Midbrain (tissue), 1 donor: ENCODE measurements at regions not wholly inside any gene's neighbourhood (a gene's known extent, or its start where the extent isn't known, plus 50 kb on each side); places are given as distances from the start of the nearest gene placed in this dataset.

ENCODE experiments used
- DNase-seq: peaks from one replicate; lab custom pipeline; 2025; lab: John Stamatoyannopoulos, UW

DNA sequence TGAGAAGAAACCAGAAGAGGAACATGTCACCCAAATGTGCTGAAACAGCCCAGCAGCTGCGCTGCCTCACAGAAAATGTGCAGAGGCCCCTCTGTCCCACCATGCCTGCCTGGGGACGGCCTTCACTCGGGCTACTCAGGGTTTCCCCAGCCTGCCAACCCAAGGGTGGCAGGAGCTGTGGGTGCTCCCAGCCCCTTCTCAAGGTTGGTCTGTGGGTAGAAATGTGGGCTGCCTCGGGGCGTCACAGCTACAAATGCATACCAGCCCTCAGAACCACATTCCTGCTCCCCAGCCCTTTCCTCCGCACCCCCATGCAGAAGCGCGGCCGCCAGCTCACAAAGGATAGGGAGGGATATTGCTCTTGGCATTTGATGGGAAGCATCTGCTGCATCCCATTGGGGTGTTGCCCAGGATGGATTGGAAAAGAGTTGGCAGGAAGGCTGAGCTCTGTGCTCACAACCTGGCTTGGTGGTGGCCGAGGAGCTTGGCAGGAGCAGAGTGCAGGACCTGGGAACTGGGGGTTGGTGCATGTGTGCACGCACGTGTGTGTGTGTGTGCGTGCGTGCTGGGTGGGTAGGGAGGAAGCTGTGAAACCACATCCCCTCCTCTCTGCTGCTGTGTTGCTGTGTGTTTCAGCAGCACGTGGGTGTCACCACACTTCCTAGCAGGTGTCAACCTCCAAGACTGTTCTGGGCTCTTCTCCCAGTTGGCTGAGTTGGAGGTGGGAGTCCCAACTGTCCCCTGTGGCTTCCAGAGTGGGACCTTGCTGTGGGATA, 304.4 kb downstream of the SEC14L1 start:
- DNase-seq: no peak

DNA sequence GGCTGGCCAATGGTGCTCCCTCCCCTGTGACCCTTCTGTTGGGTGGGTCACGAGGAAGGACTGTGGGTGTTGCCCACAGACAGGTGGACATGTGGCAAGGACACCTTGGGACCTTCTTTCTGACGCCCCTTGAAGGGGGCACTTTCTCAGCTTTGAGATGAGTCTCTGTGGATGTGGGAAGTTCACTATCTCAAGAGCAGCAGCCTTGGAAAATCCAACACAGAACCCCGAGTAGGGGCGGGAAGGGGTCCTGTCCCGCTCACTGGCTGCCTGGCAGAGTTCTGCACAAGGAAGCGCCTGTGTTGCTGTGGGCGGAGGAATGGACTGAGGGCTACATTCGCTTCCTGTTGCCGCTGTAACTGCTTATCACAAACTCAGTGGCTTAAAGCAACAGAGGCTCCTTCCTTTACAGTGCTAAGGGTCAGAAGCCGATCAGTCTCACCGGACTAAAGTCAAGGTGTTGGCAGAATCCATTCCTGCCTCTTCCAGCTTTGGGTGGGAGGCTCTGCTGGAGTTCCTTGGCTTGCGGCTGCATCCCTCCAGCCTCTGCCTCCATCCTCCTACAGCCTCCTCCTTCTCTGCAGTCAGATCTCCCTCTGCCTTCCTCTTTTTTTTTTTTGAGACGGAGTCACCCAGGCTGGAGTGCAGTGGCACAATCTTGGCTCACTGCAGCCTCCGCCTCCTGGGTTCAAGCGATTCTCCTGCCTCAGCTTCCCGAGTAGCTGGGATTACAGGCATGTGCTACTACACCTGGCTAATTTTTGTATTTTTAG, 305.2 kb downstream of the SEC14L1 start:
- no peak for DNase-seq

DNA sequence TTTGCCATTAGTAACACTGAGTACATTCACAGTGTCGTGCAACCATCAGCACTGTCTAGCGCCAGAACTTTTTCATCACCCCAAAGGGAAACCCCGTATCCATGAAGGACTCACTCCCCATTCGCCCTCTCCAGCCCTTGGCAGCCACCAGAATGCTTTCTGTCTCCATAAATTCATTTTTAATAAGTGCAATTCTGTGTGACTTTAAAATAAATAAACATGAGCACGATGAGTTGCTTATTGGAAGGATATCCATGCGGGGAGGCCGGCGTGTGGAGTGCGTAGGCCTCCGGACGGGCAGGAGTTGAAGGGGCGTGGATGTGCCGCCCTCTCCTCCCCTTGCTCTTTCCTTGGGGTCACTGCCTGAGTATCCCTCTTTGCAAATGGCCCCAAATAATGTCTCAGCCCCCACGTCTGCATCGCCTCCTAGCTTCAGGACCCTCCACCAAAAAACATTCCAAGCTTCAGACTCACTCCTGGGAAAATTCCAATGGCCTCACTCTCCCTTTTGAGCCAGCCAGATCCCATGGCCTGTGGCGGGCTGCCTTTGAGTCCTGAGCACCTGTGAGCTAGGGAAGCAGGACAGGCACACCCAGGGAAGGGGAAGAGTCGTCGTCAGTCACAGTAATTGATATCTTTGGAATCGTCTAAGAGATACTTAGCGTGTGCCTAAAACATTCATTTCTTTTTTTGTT, 306.3 kb downstream of the SEC14L1 start:
- DNase-seq: no peak

DNA sequence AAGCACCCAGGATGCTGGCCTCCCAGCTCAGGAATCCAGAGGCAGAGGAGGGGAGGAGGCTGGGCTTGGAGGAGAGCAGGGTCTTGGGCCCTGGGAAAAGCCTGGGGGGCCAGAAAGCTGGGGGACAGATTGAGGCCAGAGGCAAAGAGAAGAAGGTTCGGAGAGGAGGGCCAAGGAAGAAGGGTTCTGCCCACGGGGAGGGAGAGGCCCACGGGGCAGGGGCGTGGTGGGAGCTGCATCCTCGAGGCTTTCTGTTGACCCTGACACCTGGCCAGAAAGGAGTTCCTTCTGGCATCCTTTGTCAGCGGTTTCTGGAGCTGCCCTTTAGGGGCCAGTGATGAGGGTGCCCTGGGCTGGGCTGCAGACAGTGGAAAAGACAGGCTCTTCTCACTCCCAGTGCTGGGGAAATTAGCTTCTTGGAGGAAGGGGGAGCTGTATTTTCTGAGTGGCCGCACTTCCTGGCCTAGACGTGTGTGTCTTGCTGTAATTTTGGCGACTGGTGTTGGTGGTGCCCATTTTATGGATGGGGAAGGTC, 308.7 kb downstream of the SEC14L1 start:
- no peak for DNase-seq

- DNase-seq: peak; percentile 70
Measured at GRCh38 chr17:77449908-77450741, 309.4 kb downstream of the SEC14L1 start.

GRCh38 chr17:77450742-77451244, 310.0 kb downstream of the SEC14L1 start:
- no peak for DNase-seq

GRCh38 chr17:77451245-77451893, 310.6 kb downstream of the SEC14L1 start:
- DNase-seq: peak; percentile 91

DNA sequence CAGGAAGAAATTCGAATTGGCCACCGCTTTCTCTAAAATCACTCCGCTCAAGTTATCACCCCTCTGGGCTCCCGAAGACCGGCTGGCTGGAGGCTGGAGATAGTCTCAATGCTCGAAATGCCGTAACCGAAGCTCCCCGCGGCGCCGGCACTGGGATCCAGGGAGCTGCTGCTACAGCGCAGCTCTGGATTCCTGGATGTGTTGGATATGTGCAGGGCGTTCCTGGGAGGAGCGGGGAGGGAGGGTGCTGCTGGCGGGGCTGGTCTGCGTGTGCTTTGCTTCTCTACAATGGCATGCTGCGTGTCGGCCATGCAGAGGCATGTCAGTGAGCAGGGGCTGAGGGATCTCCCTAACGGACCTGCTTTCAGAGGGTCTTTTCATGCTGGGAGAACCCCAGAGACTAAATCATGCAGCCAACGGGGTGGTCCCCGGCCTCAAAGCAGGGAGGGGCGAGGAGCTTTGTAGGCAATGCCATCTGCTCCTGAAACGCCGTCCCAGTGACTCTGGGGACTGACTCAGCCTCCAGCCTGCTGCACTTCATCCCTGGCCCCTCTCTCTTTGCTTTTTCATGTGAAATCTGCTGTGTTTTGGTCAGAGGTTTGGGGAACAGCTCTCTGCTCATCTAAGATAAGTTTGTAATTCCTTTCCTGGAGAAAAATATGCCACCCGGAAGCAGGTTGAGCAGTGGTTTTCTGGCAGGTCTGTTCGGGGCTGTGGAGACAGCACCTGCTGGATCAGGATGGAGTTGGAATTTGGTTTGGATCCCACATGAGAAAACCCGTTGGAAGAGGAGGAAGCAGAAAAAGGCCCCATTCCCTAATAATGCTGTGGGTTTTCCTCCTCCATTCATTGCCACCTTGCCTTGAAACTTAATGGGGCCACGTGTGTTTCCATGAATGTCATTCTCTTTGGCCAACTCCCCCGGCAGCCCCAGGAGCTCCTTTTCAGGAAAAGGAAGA, 311.4 kb downstream of the SEC14L1 start:
- DNase-seq: no peak

DNA sequence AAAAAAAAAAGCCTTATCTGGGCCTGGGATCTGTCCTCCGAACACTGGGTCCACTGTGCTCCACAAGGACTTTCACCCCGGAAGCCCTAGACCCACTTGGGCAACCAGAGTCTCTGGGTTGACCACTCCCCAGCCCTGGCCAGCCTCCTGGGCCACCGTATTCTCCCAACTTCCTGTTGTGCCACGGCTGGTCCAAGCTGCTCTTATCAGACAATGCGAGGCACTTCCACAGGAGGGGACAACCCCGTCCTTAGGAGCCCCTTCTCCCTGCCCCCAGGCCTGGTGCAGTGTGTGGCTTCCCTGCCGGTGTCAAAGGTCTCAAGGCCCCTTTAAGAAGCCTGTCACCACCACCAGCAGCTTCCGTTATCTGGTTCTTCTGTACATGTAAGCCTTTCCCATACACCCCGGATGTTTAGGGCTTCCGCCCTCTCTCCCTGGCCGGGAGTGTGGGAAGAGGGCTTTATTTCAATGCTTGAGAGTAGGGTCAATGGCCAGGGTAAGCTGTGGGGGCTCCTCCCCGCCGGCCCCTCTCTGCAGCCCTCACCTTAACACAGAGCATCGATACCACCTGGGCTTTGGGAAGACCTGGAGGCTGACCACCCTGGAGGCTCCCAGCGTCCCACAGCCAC, 313.0 kb downstream of the SEC14L1 start:
- DNase-seq: no peak

DNA sequence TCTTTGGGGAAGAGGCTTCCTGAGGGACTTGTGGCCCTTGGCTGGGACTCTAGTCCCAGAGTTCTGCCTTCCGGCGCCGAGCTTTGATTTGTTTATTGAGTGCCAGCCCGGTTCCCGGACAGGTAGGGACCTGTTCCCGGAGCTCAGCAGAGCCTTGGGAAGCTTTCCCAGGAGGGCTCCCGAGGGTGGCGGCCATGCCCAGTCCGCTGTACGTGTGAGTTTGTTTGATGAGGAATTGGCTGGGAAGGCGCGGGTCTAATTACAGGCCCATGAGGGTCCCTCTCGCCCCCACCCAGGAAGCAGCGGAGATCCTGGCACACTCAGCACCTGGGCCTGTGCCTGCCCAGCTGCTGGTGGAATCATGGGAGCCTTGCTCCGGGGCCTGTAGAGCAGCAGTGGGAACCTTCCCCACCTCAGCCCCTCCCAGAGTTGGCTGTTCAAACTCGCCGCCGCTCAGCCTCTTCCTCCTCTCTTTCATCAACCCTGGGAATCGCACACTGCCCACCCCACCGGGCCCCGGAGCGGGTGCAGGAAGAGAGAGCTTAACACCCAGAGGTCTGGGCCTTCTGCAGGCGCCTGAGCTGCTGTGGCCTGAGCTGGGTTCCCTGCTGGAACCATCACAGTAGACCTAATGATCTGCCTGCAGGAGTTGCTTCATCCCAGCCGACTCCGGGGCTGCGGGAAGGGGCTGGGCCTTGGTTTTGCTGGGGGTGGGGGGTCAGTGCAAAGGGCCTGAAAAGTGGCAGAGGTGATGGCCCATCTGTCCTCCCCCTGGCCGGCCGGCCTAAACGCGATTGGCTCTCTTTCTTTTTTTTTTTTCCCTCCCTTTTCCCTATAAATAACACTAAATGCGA, 313.7 kb downstream of the SEC14L1 start:
- DNase-seq: no peak

DNA sequence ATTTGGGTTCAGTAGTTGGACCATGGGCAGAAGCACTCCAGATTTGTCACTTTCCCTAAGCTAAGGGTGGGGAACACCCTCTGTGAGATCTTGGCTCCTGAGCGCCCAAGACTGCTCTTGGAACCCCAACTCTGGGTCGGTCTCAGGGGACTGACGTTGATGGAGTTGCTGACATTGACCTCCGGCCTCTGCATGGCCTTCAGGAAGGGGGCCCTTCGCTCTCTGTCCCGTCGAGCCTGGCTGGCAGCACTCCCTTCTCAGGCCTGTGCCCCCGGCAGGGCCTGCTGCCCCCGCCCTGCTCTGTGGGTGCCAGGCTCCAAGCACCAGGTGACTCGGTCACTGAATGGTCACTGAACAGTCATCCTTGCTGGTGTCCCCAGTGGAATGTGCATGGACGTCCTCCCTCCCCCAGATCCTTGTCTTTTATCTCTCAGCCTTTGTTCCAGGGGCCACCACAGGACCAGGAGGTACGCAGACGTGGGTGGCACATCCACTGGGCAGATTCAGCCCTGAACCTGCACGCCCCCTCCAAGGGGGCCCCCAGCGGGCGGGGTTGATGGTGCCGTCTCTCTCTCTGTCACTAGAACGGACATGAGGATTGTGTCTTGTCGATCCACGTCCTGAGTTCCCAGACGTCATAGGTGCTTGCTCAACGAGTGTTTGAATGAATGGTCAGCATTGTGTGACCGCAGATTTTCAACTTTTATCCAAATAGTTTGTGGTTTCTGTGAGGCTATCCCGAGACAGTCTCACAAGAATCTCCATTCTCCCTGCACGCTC, 314.5 kb downstream of the SEC14L1 start:
- no peak for DNase-seq

- no peak for DNase-seq
Measured at GRCh38 chr17:77455891-77456260, 315.1 kb downstream of the SEC14L1 start.

DNA sequence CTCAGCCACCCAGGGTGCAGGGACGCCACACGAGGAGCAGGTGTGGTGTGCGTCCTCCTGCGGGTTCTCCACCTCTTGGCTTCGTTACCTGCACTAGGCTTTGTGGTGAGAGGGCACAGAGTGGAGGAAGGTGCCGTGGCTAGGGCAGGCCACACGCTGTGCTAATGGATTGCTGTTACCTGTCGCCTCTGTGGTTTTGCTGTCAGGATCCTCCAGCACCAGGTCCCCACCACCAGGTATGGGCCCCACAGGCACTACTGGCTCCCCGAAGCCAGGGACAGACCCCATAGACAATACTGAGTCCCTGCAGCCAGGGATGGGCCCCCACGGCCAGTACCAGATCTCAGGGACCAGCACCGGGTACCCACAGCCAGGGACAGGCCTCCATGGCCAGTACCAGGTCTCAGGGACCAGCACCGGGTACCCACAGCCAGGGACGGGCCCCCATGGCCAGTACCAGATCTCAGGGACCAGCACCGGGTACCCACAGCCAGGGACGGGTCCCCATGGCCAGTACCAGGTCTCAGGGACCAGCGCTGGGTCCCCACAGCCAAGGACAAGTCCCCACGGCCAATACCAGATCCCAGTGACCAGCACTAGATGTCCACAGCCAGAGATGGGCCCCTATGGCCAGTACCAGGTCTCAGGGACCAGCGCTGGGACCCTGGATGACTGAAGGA, 315.6 kb downstream of the SEC14L1 start:
- DNase-seq: no peak

DNA sequence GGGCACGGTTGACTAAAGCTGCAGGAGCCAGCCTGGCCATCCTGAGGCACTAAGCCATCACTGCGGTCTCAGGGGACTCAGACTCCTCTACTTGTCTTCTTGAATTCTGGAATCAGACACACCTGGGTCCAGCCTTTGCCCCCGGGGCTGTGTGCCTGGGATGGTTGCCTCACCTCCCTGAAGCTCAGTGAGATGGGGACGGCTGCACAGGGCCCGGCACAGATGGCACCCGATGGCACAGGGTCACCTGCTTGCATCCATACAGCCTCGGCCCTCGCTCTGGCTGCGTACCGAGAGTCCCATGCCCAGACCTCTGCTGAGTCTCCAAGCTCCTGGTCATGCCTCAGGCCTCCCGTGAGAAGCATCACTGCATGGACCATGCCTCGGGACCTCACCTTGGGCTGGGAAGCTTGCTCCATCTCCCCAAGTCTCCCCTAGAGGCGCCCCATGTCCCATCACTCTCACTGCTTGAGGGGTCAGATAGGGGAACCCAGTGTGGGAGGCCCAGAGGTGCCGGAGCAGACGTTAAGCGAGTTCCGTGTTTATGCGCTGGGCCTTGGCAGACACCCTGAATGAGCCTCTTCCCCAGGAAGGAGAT, 316.3 kb downstream of the SEC14L1 start:
- no peak for DNase-seq

- no peak for DNase-seq
Measured at GRCh38 chr17:77457572-77458201, 316.9 kb downstream of the SEC14L1 start.
